CD4-positive, alpha-beta T cell treated with Interleukin-17A for 4 hours (primary cell): ENCODE measurements at regions not wholly inside any gene's neighbourhood (a gene's known extent, or its start where the extent isn't known, plus 50 kb on each side); places are given as distances from the start of the nearest gene placed in this dataset.
"Not testable (repeated sequence)": the region's sequence is repeated elsewhere in the genome, so short reads cannot be mapped to it uniquely, and the experiment has no call there.

ENCODE experiments used
- DNase-seq: peaks from one replicate; pipeline ENCODE4 v3.0.0-alpha.2; 2020; ENCODE audit warnings: mixed read lengths

DNA sequence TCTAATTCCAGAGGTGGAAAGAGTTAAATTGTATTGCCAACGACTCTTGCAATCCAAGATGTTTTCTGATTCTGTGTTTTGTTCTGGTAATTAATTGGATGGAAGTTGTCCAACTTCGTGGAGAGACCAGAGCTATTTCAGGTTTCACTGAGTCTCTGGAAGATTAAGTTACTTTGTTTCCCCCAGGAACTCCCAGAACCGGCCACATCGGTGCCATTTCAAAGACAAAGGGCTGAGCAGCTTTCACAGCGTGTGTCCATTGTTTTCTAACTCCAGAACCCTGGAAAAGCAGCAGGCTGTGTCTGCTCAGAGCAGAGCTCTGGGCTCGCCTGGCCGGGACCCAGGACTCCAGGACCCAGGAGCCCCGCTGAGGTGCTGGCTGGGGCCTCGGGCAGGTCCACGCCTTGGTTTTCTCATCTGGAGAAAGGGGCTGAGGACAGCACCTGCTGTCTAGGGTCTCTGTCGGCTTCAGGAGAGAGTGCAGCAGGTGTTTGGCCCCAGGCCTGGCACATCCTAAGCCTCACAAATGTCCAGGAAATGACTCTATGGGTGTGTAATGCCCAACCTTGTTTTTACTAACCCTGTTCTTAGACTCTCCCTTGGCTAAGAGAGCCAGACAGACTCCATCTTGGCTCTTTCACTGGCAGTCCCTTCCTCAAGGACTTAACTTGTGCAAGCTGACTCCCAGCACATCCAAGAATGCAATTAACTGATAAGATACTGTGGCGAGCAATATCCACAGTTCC is 86.0 kb upstream of the SFSWAP start:
- not testable (repeated sequence) for DNase-seq

DNA sequence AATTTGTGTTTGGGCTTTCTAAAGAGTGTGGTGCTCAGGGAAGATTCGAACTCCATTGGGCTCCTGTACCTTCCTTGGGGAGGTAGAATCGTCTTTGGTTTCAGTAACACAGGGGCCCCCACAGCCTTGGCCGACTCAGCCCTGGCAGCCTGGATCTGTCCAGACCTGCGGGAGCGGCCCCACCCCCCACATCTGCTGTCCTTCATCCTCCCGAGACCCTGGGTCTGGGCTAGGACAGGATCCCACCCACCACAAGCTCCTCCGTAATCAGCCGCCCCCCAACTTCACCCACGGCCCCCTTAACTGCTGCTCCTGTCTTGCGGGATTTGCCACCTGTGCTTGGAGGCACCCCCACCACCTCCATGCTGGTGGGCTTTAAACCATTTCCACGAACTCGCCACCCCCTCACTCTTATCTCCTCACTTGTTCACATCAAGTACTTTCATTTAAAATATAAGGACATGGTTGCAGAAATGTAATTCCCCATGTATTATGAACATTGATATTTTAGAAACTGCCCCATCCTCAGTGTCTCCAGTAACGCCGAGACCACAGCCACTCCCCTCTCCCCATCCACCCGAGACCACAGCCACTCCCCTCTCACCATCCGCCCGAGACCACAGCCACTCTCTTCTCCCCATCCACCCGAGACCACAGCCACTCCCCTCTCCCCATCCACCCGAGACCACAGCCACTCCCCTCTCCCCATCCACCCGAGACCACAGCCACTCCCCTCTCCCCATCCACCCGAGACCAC is 84.7 kb upstream of the SFSWAP start:
- not testable (repeated sequence) for DNase-seq

DNA sequence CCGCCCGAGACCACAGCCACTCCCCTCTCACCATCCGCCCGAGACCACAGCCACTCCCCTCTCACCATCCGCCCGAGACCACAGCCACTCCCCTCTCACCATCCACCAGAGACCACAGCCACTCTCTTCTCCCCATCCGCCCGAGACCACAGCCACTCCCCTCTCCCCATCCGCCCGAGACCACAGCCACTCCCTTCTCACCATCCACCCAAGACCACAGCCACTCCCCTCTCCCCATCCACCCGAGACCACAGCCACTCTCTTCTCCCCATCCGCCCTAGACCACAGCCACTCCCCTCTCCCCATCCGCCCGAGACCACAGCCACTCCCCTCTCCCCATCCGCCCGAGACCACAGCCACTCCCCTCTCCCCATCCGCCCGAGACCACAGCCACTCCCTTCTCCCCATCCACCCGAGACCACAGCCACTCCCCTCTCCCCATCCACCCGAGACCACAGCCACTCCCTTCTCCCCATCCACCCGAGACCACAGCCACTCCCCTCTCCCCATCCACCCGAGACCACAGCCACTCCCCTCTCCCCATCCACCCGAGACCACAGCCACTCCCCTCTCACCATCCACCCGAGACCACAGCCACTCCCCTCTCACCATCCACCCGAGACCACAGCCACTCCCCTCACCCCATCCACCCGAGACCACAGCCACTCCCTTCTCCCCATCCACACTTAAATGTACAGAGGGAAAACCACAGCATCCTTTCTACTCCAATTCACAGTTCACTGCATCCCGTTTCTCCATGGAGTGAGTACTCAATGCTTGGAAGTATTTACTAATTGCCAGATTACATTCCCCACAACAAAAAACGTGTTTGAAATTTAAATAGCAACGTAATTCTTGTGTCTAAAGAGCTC is 83.5 kb upstream of the SFSWAP start:
- DNase-seq: peak; percentile 51

DNA sequence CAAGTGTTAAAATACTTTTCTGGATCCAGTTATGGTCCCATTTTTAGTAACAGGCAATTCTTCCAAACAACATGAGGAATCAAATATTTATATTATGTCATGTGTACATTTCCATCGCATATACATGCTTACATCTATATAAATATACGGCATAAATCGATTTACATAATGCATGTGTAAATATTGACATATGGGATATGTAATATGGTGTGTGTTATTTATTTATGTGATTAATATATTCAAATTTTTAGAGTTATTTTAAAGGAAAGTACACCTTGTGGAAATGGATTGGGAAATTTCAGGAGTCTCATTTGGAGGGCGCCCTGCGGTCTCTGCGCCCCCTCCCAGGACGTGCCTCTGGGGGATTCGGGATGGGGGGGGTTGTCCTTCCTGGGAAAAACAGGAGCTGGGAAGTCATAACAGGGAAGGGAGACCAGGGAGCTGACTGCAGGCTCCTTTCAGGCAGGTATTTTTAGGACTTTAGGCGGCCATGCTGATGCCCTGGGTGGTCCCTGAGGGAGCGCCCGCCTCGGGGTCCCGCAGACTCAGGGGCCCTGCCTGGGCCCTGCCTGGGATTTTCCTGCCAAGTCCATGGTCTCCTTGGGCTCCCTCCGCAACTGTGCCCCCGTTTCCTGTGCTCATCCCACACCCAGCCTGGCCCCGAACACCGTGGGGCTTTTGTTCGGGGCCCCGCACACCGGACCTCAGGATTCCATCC is 82.7 kb upstream of the SFSWAP start:
- no peak for DNase-seq

DNA sequence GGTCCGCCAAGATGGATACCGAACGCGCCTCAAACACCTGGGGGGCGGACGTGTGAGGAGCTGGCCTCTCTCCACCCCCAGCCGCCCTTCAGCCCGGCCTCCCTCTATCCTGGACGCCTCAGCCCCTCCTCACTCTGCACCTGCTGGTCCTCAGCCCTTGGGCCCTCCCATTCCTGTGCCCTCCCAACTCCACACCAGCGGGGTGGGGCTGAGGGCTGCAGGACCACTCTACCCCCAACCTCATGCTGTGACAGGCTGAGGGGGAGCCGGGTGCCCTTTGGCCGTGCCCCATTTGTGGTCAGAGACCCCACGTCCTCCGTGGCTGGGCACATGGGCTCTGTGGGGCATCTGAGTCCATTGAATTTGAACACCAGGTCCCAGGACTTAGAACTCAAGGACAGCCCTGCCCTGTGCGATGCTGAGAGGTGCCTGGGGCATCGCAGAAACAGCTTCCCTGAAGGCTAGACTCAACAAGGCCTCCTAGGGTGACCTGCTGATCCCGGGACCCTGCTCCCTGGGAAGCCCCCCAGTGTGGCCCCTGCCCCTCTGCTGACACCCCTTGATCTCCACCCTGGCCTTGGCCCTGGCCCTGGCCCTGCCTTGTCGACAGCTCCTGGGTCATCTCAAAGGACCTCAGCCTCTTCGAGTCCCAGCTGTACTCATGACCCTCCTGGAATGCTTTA is 82.0 kb upstream of the SFSWAP start:
- no peak for DNase-seq

DNA sequence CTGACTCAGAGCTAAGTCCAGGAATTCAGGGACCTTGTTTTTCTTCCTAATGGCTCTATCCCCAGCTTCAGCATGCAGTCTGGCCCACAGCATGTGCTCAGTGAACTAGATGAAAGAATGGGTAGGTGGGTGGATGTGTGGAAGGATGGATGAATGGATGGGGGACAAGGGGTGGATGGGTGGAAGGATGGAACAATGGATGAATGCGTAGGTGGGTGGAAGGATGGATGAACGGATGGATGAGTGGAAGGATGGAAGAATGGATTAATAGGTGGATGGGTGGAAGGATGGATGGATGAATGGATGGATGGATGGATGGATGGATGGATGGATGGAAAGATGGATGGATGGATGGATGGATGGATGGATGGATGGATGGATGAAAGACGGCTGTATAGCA is 79.7 kb upstream of the SFSWAP start:
- no peak for DNase-seq

DNA sequence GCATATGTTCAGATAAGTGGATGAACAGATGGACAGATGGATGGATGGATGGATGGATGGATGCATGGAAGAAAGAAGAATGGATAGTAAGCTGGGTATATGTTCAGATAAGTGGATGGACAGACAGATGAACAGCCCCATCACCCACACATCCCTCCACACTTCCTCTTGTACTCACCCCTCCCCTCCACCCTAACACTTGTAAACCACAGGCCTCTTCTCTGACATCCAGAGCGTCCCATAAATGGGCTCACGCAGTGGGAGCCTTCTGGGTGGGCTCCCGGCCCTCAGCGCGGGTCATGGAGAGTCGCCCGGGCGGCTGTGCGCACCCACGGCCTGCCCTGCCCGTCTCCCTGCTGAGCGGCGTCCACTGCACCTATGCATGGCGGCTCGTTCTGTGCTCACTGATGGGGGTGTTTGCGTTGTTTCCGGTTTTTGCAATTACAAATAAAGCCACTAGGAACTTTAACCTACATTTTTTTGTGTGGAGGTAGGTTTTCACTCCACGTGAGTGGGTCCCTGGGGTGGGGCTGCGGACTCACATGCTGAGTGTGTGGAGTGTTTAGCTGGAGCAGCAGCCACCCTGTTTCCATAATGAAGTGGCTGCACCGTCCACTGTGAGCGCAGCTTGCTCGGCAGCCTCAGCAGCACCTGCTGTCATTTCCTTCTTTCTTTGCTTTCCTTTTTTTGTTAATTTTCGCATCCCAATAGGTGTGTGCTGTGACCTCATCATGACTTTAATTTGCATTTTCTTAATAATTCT is 78.8 kb upstream of the SFSWAP start:
- DNase-seq: not testable (repeated sequence)

- not testable (repeated sequence) for DNase-seq
Measured at GRCh38 chr12:131632652-131633023, 78.3 kb upstream of the SFSWAP start.

DNA sequence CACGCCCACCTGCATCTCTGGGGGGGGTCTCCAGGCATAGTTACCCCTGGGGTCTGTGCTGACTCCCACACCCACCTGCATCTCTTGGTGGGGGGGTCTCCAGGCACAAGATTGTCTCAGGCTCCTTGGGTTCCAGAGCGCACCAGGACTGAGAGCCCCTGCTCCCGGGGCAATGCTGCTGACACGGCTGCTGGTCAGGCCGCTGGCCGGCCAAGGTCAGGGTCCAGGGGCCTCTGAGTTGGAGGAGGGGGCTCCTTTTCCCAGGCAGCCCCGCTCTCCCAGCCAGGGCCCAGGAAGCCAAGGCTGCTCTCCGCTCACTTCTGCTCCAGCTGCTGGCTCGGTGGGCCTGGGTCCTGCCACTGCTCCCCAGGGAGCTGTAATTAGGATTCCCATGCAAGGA is 77.3 kb upstream of the SFSWAP start:
- not testable (repeated sequence) for DNase-seq

DNA sequence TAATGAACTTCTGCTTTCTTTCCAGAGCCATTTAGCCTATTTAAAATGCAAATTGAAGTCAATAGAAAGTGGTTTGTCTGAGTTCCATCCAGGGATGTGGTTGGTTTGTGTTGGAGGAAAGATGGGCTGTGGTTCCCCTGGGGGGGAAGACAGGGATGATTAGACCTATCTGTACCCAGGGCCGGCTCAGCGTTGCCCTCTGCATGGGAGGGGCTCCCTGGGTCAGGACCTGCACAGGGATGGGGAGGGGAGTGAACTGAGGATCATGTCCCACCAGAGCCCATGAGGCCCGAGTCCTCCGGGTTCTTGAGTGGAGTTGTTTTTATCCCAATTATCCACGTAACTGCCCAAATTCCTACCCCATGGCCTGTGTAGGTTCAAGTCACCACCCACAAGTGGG is 76.9 kb upstream of the SFSWAP start:
- DNase-seq: no peak

DNA sequence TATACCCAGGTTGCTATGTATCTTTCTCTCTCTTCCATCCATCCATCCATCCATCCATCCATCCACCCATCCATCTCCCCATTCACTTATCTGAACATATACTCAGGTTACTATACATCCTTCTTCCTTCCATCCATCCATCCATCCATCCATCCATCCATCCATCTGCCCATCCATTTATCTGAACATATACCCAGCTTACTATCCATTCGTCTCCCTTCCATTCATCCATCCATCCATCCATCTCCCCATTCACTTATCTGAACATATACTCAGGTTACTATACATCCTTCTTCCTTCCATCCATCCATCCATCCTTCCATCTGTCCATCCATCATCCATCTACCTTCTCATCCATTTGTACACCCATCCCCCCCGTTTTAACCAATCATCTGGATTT is 75.9 kb upstream of the SFSWAP start:
- DNase-seq: not testable (repeated sequence)

DNA sequence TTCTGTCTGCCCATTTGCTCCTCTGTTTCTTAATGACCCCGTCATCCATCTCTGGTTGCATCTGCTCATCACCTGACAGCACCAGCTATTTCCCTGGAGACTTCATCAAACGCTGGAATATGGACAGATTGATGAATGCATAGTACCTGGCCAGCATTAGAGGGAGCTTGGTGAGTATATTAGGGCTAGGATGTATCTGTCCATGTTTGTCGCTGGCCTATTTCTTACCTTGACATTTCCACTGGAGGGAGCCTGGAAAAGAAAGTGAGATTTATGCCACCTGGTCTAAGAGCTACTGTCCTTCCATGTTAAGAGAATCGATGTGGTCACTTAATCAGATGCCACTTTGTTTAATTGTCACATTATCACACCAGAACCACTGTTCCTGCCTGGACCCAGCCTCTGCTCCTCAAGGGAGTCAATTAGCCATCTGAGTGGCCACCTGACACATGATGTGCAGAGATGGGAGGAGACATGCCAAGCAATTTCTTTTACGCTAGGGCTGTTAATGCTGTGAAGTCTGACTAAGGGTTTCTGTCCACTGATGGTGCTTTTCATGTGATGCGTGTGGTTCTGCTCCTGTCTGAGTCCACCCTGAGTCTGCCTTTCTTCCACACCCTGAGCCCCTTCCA is 75.3 kb upstream of the SFSWAP start:
- no peak for DNase-seq

- no peak for DNase-seq
Measured at GRCh38 chr12:131636266-131636665, 74.6 kb upstream of the SFSWAP start.

- DNase-seq: no peak
Measured at GRCh38 chr12:131636940-131637750, 73.7 kb upstream of the SFSWAP start.

GRCh38 chr12:131637986-131638385 is 72.9 kb upstream of the SFSWAP start:
- no peak for DNase-seq

- DNase-seq: no peak
Measured at GRCh38 chr12:131639270-131639940, 71.5 kb upstream of the SFSWAP start.

DNA sequence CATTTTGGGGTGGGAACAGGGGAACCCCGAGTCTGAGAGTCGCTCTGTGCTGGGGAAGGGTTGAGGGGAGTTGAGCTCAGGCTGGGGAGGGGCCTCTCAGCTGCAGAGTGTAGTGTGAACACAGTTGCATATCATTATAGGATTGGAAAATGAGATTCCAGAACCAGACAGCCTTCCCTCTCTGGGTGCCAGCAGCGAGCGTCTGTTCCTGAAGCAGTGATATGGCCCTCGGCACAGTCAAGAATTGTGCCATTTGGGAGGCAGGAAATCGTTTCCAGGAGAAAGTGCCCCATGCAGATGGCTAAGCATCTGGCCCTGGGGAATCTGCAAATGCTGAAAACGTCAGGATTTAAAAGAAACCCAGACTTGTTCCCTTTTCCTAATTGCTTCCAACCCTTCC is 70.4 kb upstream of the SFSWAP start:
- DNase-seq: no peak

- no peak for DNase-seq
Measured at GRCh38 chr12:131641315-131641714, 69.6 kb upstream of the SFSWAP start.

GRCh38 chr12:131642101-131642540 is 68.8 kb upstream of the SFSWAP start:
- no peak for DNase-seq
